Neural progenitor cell (in vitro differentiated cells): ENCODE measurements at regions not wholly inside any gene's neighbourhood (a gene's known extent, or its start where the extent isn't known, plus 50 kb on each side); places are given as distances from the start of the nearest gene placed in this dataset.

Experiments
- CTCF ChIP-seq: fragments of 200-600 bp; sonication (generic); IDR thresholded peaks from 2 replicates; pipeline ENCODE4 v1.5.1; 2017; ENCODE audit warnings: antibody characterized with exemption, mild to moderate bottlenecking
- EZH2 ChIP-seq: fragments of 200-600 bp; sonication (generic); IDR thresholded peaks from 2 replicates; pipeline ENCODE4 v1.6.1; 2017; ENCODE audit warnings: antibody characterized with exemption, mild to moderate bottlenecking, moderate library complexity
- EZH2phosphoT487 ChIP-seq: fragments of 200-600 bp; sonication (generic); IDR thresholded peaks from 2 replicates; pipeline ENCODE4 v1.6.1; 2017; ENCODE audit warnings: antibody characterized with exemption

- TF ChIP-seq CTCF = no peak
- TF ChIP-seq EZH2phosphoT487 = no peak
- TF ChIP-seq EZH2 = no peak
Measured at GRCh38 chr3:117842086-117842485, 1132.5 kb downstream of the TUSC7 start.
